MV-4-11 (cell line): ENCODE measurements at regions not wholly inside any gene's neighbourhood (a gene's known extent, or its start where the extent isn't known, plus 50 kb on each side); places are given as distances from the start of the nearest gene placed in this dataset.

Experiments used
- DNase-seq: peaks from one replicate; lab custom pipeline; 2025; lab: John Stamatoyannopoulos, UW

DNA sequence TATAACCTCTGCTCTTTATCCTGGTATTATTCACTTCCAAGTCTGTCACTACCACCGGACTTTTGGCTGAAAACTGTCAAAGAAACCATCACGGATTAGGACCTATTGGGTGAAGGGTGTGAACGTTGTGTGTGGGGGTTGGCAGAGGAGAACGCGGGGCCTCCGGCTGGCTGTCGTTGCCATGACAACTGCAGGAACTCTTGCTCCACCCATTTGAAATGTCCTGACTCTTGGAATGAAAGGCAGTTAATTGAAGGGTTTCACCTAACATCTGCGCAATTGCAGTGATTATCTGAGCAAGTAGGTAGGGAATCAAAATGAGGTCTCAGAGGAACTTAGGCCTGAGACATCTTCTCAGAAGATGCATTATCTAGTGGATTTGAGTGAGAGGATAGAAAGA, 60.9 kb upstream of the CLMP start:
- no peak for DNase-seq

DNA sequence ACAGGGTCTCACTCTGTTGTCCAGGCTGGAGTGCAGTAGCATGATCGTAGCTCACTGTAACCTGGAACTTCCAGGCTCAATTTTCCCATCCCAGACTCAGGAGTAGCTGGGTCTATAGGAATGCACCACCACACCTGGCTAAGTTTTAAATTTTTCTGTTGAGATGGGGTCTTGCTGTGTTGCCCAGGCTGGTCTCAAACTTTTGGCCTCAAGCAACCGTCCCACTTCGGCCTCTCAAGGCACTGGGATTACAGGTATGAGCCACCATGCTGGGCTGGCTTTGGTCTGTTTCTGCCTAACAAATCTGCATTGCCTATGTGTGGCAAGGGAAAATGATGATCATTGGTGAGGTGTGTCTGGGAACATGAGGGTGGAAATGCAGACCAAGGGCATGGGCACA, 59.3 kb upstream of the CLMP start:
- DNase-seq, result no peak

DNA sequence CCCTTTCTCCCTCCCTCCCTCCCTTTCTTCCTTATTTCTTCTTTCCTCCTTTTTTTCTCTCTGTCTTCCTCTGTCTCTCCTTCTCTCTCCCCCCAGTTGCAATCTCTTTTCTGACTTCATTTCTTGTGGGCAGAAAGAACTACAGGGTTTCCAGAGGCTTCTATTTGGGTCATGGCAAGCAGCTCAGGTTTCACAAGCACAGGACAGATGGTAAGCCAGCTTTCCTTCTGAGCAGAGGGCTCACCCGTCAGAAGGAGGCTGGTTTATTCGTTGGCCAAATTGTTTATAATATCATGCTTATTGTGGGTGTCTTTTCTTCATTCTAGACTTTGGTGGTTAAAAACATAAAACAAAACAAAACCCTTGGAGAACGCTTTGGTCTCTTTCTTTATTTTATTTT, 58.9 kb upstream of the CLMP start:
- DNase-seq, result no peak

- DNase-seq, result no peak
These were observed 58.2 kb upstream of the CLMP start for GRCh38 chr11:123253223-123253622.

GRCh38 chr11:123251657-123252344, 56.8 kb upstream of the CLMP start:
- no peak for DNase-seq

DNA sequence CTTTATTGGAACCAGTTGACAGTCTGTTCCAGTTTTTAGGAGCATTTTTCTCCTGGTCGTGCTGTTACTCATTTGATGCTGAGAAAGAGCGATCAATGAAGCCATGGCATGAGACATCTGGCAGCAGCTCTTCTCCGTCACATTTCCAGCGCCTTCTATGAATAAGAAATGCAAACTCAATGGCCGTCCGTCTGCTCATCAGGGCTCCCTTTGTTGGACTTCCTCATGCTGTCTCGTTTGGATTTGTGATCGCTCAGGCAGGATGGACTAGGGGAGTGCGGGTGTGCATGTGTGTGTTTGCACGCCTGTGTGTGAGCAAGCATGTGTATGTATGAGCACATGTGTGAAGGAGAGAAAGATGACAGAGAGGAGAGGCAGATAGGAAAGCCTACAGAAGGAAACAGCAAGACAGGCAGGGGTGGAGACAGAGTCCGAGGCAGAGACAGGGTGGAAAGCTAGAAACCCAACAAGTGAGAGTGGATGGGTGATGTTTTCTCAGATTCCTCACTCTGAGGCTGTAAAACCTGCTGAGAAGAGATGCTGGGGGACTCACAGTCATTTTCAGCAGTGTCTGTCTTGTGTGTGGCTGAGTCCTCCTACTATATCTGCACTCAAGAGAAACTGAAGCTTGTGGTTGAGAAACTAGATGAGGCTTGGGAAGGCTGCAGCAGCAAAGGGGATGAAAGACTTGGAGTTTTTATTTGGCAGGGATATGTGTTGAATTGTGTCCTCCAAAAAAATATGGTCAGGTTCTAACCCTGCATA, 56.0 kb upstream of the CLMP start:
- DNase-seq, result no peak

DNA sequence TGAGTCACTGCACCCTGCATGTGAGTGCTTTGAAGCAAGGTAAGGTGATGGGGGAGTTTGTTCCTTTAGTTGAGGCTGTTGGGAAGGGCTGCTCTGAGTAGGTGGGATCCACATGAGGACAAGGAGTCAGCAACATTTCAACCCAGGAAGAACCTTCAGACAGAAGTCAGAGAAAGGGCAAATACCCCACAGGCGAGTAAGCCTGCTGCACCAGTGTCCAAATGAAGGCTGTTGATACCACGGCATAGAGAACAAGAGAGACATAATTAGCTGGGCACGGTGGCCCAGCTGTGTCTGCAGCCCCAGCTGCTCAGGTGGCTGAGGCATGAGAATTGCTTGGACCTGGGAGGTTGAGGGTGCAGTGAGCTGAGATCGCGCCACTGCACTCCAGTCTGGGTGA, 54.3 kb upstream of the CLMP start:
- no peak for DNase-seq

- DNase-seq, result no peak
These were observed 52.8 kb upstream of the CLMP start for GRCh38 chr11:123247813-123248379.

DNA sequence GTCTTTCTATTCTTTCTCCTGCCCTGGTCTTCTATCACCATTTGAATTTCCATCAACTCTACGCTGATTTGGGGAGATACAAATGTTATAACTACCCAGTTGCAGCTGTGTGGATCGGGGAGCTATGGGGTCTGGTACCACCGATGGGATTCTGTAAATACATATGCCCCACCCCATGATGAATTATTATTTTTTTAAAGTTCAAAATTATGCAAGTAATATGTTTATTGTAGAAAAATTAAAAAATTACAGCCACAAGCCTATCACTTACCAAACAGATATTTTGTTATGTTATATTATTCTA, 52.4 kb upstream of the CLMP start:
- DNase-seq, result no peak

DNA sequence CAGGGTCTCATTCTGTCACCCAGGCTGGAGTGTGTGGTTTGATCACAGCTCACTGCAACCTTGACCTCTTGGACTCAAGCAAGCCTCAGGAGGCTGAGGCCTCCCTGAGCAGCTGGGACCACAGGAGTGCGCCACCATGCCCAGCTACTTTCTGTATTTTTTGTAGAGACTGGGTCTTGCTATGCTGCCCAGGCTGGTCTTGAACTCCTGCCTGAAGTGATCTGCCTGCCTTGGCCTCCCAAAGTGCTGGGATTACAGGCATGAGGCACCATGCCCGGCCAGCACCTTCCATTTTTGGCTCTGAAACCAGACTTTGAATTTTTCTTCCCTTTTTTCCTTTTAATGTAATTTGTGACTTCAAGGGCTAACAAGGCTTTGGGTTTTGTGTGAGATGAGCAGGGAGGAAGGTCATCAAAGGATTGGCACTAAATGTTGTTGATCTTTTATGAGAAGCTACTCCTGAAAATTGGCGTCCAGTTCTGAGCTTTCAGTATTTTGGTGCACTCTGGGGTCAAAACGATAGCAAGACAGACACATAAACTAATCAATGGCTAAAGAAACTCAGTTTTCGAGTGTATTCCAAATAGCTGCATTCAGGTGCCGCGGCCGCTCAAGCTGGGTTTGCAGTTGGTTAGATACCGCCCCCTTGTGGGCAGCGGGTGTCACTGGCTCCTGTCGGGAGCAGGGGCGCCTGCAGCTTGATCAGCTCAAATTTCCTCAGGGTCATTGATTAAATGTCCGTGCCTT, 51.9 kb upstream of the CLMP start:
- DNase-seq, result peak; percentile 54

GRCh38 chr11:123245567-123245966, 50.5 kb upstream of the CLMP start:
- no peak for DNase-seq
